ENCODE measurements at regions not wholly inside any gene's neighbourhood (a gene's known extent, or its start where the extent isn't known, plus 50 kb on each side); places are given as distances from the start of the nearest gene placed in this dataset.
"Not testable (repeated sequence)": the region's sequence is repeated elsewhere in the genome, so short reads cannot be mapped to it uniquely, and the experiment has no call there.

DNA sequence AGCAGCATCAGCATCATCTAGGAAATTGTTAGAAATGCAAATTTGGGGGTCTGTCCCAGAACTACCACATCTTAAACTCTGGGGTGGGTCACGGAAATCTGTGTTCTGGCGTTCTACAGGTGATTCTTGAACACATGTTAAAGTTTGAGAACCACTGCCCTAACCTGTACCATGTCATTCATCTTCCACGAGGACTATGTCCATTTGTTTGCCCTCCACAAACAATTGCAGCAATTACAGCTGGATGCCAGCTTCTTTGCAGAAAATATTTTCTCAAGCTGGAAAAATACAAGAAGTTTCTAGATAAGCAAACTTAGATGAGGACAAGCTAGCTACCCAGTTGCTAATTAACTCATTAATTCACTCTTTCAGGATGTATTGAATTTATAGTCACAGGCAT is 54.1 kb downstream of the MAFB start:
- FAIRE-seq = no peak
- TF ChIP-seq TAF1 (IDR thresholded peaks at IDR 0.05; ENCODE audit: low read depth, low read length) (no peak), POU2F2 (IDR thresholded peaks at IDR 0.05; ENCODE audit: low read depth, low read length) (no peak), POLR2A (IDR thresholded peaks at IDR 0.05; ENCODE audit: low read depth, low read length) (no peak), SPI1 (IDR thresholded peaks at IDR 0.05; ENCODE audit: low read depth, low read length) (no peak), POLR2AphosphoS5 (IDR thresholded peaks at IDR 0.05; ENCODE audit: low read depth, low read length) (no peak), PAX5 (IDR thresholded peaks at IDR 0.05; ENCODE audit: insufficient read depth, low read length, severe bottlenecking) (no peak)
- DNase-seq (ENCODE audit: insufficient read length, low spot score) = no peak

DNA sequence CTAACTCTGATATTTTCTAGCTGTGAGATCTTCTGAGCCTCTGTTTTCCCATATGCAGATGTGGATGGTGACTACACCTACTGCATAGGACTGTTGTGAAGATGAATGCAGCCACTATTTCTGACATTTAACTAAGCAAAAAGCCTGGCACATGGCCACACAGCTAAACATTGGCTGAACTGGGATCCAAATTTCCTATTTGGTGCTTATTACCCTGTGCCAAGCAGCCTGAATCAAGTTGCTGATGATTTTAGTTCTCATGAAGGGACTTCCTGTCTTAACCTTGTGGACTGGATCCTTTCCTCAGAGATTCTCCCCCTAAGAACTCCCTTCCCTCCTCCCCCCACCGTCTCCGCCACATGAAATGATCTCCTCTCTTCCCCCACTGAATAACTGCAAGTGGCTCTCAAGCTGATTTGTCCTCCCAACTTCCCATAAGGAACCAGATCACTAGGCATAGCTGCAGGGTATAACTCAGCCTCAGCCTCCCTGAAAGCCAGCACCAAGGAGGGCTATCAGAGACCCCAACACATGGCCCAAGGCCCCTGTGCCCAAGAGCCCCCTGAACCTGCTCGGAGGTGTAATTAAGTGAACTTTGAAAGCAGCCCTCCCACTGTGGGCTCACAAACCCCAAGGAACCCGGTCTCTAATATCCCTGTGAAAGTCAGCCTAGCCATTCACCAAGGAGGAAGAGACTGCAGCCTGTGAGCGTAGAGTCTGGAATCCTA is 55.7 kb downstream of the MAFB start:
- no peak for DNase-seq (ENCODE audit: insufficient read length, low spot score)
- no peak for FAIRE-seq
- TF ChIP-seq TAF1 (IDR thresholded peaks at IDR 0.05; ENCODE audit: low read depth, low read length) (no peak), PAX5 (IDR thresholded peaks at IDR 0.05; ENCODE audit: insufficient read depth, low read length, severe bottlenecking) (no peak), SPI1 (IDR thresholded peaks at IDR 0.05; ENCODE audit: low read depth, low read length) (no peak), POU2F2 (IDR thresholded peaks at IDR 0.05; ENCODE audit: low read depth, low read length) (no peak), POLR2AphosphoS5 (IDR thresholded peaks at IDR 0.05; ENCODE audit: low read depth, low read length) (no peak), POLR2A (IDR thresholded peaks at IDR 0.05; ENCODE audit: low read depth, low read length) (no peak)

DNA sequence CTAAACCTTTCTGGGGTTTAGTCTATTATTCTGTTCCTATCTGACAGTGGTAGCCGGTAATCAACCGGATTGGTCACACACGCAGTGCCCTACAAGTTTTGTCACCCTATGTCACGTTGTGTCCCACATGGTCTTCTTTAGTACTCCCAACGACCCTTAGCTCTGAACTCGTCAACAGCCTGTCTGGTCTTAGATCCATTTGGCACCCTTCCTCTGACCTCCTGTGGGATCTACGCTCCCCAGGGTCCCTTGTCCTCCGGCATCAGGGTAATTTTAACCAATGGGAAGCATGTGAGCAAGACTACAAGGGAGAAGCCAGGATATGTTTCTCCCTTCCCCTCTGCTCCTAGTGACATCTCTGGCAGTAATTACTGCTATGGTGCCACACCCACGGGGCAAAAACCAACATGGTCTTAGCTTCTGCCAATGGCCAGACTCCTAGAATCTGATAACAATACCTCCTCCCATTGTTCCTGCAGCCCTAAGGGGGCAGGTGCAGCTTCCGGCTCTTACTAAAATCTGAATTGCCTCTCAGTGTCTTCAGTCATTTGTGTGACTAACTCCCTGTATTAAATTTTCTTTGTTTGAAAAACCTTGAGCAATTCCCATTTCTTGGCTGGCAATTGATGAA is 56.6 kb downstream of the MAFB start:
- no peak for DNase-seq (ENCODE audit: insufficient read length, low spot score)
- FAIRE-seq = no peak
- TF ChIP-seq SPI1 (IDR thresholded peaks at IDR 0.05; ENCODE audit: low read depth, low read length) (no peak), POLR2AphosphoS5 (IDR thresholded peaks at IDR 0.05; ENCODE audit: low read depth, low read length) (no peak), POLR2A (IDR thresholded peaks at IDR 0.05; ENCODE audit: low read depth, low read length) (no peak), POU2F2 (IDR thresholded peaks at IDR 0.05; ENCODE audit: low read depth, low read length) (no peak)

DNA sequence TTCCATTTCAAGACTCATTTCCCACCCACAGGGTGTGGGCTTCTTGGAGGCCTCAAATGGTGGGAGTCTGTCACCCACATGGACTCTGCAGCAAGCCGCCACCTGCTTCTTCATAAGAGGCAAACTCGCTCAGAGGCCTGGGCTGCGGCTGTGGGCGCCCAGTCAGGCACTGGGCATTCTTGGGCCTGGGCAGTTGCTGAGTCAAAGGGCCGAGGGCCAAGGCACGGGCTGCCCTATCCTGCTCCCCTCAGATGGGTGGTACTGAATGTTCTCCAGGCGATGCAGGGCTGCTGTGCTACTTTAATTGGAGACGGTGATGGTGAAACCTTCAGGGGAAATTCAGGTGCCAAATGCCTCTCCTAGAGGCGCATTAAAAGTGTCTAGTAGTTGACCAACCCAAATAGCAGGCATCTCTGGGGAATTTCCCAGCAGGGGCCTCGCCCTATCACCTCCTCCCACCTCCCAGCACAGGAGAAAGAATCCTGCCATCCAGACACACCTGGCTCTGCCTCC is 57.9 kb downstream of the MAFB start:
- DNase-seq (ENCODE audit: insufficient read length, low spot score) (no peak), FAIRE-seq (no peak)
- no peak for TF ChIP-seq TAF1 (IDR thresholded peaks at IDR 0.05; ENCODE audit: low read depth, low read length)
- no peak for TF ChIP-seq PAX5 (IDR thresholded peaks at IDR 0.05; ENCODE audit: insufficient read depth, low read length, severe bottlenecking)
- TF ChIP-seq POLR2AphosphoS5 (IDR thresholded peaks at IDR 0.05; ENCODE audit: low read depth, low read length) = no peak
- no peak for TF ChIP-seq SPI1 (IDR thresholded peaks at IDR 0.05; ENCODE audit: low read depth, low read length)
- no peak for TF ChIP-seq POLR2A (IDR thresholded peaks at IDR 0.05; ENCODE audit: low read depth, low read length)
- no peak for TF ChIP-seq POU2F2 (IDR thresholded peaks at IDR 0.05; ENCODE audit: low read depth, low read length)

DNA sequence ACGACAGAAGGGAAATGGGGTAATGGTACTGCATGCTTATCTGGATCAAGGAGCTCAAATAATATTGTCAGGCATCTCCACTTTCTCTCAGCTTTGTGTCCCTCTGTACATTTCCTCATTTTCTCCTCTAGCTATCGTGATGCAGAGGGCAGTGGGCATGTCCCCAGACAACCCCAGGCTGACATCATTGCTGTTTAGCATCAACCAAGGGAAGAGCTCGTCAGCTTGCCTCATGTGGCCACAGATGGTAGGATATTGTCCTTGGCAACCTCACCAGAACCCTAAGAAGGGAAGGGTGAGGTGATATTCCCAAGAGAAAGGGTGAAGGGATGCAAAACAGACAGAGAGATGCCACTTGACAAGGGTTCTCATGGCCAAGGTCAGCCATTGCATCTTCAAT is 58.3 kb downstream of the MAFB start:
- no peak for DNase-seq (ENCODE audit: insufficient read length, low spot score)
- FAIRE-seq = no peak
- no peak for TF ChIP-seq POLR2AphosphoS5 (IDR thresholded peaks at IDR 0.05; ENCODE audit: low read depth, low read length)
- TF ChIP-seq PAX5 (IDR thresholded peaks at IDR 0.05; ENCODE audit: insufficient read depth, low read length, severe bottlenecking) = no peak
- TF ChIP-seq TAF1 (IDR thresholded peaks at IDR 0.05; ENCODE audit: low read depth, low read length) = no peak
- no peak for TF ChIP-seq POU2F2 (IDR thresholded peaks at IDR 0.05; ENCODE audit: low read depth, low read length)

DNA sequence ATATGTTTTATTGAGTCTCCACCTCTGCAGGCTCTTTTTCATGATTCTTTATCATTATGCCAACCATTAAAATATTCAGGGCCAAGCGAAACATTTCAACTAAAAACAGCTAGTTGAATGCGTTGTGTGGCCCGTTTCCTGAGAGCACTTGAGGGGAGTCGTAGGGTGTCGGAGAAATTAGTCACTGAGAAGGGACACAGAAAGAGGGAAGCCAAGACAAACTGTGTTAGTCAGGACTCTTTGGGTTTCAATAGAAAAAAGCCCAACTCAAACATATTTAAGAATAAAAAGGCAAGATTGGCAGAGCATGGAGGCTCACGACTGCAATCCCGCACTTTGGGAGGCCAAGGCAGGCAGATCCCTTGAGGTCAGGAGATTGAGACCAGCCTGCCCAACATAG is 58.9 kb downstream of the MAFB start:
- FAIRE-seq (no peak), DNase-seq (ENCODE audit: insufficient read length, low spot score) (no peak)
- no peak for TF ChIP-seq POLR2A (IDR thresholded peaks at IDR 0.05; ENCODE audit: low read depth, low read length)
- TF ChIP-seq POU2F2 (IDR thresholded peaks at IDR 0.05; ENCODE audit: low read depth, low read length) = no peak
- no peak for TF ChIP-seq SPI1 (IDR thresholded peaks at IDR 0.05; ENCODE audit: low read depth, low read length)
- TF ChIP-seq POLR2AphosphoS5 (IDR thresholded peaks at IDR 0.05; ENCODE audit: low read depth, low read length) = no peak
- no peak for TF ChIP-seq TAF1 (IDR thresholded peaks at IDR 0.05; ENCODE audit: low read depth, low read length)
- no peak for TF ChIP-seq PAX5 (IDR thresholded peaks at IDR 0.05; ENCODE audit: insufficient read depth, low read length, severe bottlenecking)

DNA sequence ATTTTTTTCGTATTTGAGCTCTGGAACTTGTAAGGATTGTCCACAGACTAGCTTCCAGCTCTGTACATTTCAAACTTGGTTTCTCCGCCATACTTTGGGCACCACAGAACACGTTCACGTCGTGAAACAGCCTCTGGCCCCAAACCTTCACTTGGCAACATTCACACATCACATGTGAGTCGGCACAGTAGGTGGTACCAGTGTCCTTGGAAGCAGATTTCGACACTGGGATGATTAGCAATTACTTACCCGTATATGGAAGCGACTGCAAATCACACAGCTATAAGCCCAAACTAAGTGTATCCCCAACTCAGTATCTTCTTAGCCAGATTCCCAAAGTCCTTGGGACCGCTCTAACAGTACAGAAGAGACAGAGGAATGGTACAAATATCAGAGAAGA is 60.2 kb downstream of the MAFB start:
- DNase-seq (ENCODE audit: insufficient read length, low spot score) (no peak), FAIRE-seq (no peak)
- TF ChIP-seq PAX5 (IDR thresholded peaks at IDR 0.05; ENCODE audit: insufficient read depth, low read length, severe bottlenecking) (no peak), POLR2AphosphoS5 (IDR thresholded peaks at IDR 0.05; ENCODE audit: low read depth, low read length) (no peak), POLR2A (IDR thresholded peaks at IDR 0.05; ENCODE audit: low read depth, low read length) (no peak), SPI1 (IDR thresholded peaks at IDR 0.05; ENCODE audit: low read depth, low read length) (no peak), POU2F2 (IDR thresholded peaks at IDR 0.05; ENCODE audit: low read depth, low read length) (no peak), TAF1 (IDR thresholded peaks at IDR 0.05; ENCODE audit: low read depth, low read length) (no peak)

DNA sequence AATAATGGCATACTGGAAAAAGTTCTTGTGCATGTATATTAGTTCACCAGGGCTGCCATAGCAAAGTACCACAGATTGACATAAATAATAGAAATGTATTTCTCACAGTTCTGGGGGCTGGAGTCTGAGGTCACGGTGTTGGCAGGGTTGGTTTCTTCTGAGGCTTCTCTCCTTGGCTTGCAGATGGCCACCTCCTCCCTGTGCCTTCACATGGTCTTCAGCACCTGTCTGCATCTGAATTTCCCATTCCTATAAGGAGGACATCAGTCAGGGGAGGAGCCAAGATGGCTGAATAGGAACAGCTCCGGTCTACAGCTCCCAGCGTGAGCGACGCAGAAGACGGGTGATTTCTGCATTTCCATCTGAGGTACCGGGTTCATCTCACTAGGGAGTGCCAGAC is 70.0 kb downstream of the MAFB start:
- FAIRE-seq = not testable (repeated sequence)

DNA sequence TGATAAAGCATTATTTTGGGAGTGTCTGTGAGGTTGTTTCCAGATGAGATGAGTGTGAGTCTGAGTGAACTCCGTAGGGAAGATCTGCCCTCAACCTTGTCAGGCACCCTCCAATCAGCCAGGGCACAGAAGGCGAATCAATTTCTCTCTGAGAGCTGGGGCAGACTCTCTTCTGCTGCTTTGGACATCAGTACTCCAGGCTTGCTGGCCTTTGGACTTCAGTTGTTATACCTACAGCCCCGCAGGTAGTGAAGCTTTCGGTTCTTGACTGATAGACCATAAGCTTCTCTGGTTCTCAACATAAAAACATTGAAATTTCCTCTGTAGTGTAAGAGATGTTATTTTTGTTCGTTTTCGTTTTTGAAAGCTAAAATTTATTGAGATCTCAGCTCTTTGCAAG is 71.4 kb downstream of the MAFB start:
- TF ChIP-seq POLR2AphosphoS5 (IDR thresholded peaks at IDR 0.05; ENCODE audit: low read depth, low read length) (no peak), SPI1 (IDR thresholded peaks at IDR 0.05; ENCODE audit: low read depth, low read length) (no peak), POLR2A (IDR thresholded peaks at IDR 0.05; ENCODE audit: low read depth, low read length) (no peak), POU2F2 (IDR thresholded peaks at IDR 0.05; ENCODE audit: low read depth, low read length) (no peak), PAX5 (IDR thresholded peaks at IDR 0.05; ENCODE audit: insufficient read depth, low read length, severe bottlenecking) (no peak)
- FAIRE-seq (no peak), DNase-seq (ENCODE audit: insufficient read length, low spot score) (no peak)

More for the DNA sequence above, 70.0 kb downstream of the MAFB start:
- DNase-seq (ENCODE audit: insufficient read length, low spot score) = not testable (repeated sequence)

DNA sequence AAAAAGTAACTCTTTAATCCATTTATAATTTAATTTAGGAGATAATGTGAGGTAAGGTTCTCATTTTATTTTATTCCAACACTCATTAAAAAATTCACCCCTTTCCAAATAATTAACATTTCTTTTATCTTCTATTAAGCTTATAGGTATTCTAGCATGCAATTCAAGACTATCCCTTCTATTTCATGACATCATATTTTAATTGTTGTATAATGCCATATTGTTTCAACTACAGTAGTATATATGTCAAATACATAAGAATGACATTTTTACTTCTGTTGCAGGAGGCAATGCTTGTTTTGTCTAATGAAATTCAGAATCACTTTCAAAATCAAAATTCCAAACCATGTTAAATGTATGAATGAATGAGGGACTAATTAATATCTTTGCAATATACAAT is 76.2 kb downstream of the MAFB start:
- FAIRE-seq (no peak), DNase-seq (ENCODE audit: insufficient read length, low spot score) (no peak)
- TF ChIP-seq POLR2AphosphoS5 (IDR thresholded peaks at IDR 0.05; ENCODE audit: low read depth, low read length) (no peak), PAX5 (IDR thresholded peaks at IDR 0.05; ENCODE audit: insufficient read depth, low read length, severe bottlenecking) (no peak)

All from GM12891 (cell line).